ENCODE measurements at regions not wholly inside any gene's neighbourhood (a gene's known extent, or its start where the extent isn't known, plus 50 kb on each side); places are given as distances from the start of the nearest gene placed in this dataset.

- no peak for TF ChIP-seq CTCF (IDR thresholded peaks at IDR 0.05)
- TF ChIP-seq POLR2A (IDR thresholded peaks at IDR 0.05), result no peak
Observed at GRCh38 chr21:43324596-43324995, 102.3 kb downstream of the SIK1 start.
